Fibroblast of villous mesenchyme (primary cell): ENCODE measurements at regions not wholly inside any gene's neighbourhood (a gene's known extent, or its start where the extent isn't known, plus 50 kb on each side); places are given as distances from the start of the nearest gene placed in this dataset.

Experiments
- DNase-seq: peaks from one replicate; pipeline ENCODE4 v3.0.0-alpha.2; 2010; ENCODE audit warnings: low read depth
- H3K4me3 ChIP-seq: 2 replicates; pipeline ENCODE4 v1.5.1; 2011; ENCODE audit warnings: low read depth, mild to moderate bottlenecking, low read length
- TF ChIP-seq, protein P1 (sequence below): IDR thresholded peaks from 2 replicates; pipeline ENCODE4 v1.5.1; 2012; ENCODE audit warnings: low read depth, mild to moderate bottlenecking, low read length; ENCODE audit not compliant: insufficient read depth

DNA sequence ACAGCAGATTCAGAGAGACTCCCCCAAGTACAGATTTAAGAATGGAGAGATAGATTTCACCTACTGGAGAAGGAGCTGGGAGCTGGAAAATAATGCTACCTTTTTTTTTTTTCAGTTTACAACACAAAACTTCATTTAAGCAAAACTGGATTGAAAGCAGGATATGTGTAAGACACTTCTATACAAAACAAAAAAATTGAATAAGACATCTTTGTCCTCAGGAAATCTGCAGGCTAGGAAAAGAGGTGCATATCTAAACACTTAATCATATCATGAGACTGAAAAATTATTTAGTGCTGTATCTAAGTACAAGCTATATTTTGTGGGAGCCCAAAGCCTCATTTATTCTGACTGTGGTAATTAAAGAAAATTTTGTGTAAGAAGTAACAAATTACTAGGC is 516.1 kb downstream of the ZIC1 start:
- no peak overlapping the region for H3K4me3 ChIP-seq
- TF ChIP-seq, protein P1, sequence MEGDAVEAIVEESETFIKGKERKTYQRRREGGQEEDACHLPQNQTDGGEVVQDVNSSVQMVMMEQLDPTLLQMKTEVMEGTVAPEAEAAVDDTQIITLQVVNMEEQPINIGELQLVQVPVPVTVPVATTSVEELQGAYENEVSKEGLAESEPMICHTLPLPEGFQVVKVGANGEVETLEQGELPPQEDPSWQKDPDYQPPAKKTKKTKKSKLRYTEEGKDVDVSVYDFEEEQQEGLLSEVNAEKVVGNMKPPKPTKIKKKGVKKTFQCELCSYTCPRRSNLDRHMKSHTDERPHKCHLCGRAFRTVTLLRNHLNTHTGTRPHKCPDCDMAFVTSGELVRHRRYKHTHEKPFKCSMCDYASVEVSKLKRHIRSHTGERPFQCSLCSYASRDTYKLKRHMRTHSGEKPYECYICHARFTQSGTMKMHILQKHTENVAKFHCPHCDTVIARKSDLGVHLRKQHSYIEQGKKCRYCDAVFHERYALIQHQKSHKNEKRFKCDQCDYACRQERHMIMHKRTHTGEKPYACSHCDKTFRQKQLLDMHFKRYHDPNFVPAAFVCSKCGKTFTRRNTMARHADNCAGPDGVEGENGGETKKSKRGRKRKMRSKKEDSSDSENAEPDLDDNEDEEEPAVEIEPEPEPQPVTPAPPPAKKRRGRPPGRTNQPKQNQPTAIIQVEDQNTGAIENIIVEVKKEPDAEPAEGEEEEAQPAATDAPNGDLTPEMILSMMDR: no peak
- DNase-seq: no peak

- DNase-seq: peak; percentile 4
- TF ChIP-seq, protein P1: no peak
- no peak overlapping the region for H3K4me3 ChIP-seq
Observed at GRCh38 chr3:147930232-147930807, 521.2 kb downstream of the ZIC1 start.

DNA sequence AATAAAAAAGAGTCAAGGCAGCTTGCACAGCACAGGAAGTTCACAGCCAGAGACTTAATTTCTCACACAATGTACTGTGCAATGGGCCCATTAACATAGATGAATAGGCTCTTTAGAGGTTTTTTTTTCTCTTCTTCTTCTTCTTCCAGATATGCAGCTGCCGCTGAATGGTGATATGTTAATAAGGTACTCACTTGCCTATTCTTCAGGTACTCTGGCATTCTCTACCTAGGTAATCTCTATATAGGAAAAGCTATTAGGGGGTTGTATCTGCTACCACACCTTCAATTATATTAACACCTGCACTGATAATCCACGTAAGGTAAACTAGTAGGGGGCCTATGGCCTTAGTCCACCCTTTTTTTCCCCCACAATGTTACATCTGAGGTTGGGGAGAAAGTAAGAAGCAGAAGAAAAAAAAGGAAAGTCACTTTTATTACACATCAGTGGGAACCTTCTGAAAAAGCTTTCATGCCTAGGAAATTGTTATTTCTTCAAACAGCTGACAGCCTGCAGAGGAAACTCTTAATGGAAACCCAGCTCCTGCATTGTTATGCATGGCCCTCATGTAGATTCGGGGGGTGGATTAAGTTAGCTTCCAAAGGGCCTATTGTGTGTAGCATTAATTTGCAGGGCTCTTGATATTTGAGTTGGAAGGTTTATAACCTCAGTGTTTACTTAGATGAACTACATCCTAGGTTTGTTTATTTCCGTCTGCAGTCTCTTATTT is 525.5 kb downstream of the ZIC1 start:
- TF ChIP-seq, protein P1: no peak
- no peak overlapping the region for H3K4me3 ChIP-seq
- DNase-seq: no peak

DNA sequence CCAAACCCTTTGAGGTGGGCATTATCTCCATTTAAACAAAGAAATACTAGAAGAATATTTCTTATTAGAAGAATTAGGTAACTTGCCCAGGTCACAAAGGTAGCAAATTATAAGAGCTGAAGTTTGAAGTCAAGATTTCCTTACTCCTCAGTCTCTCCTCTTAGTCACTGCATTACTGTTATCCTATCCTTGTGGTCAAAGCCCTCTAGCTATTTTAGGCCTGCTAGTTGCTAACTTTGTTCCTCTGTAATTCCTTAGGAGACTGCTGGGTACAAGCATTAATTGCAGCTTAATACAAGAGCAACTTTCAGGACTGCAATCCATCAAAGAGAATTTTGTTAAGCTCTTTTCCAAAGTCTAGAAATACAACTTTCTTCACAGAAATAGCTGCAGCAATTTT is 528.2 kb downstream of the ZIC1 start:
- DNase-seq: no peak
- TF ChIP-seq, protein P1: no peak
- H3K4me3 ChIP-seq: no peak overlapping the region

GRCh38 chr3:147937891-147938290 is 528.7 kb downstream of the ZIC1 start:
- no peak overlapping the region for H3K4me3 ChIP-seq
- TF ChIP-seq, protein P1: no peak
- DNase-seq: no peak

- no peak for DNase-seq
- TF ChIP-seq, protein P1: no peak
- H3K4me3 ChIP-seq: no peak overlapping the region
Observed at GRCh38 chr3:147939425-147939824, 530.3 kb downstream of the ZIC1 start.
